ENCODE measurements at regions not wholly inside any gene's neighbourhood (a gene's known extent, or its start where the extent isn't known, plus 50 kb on each side); places are given as distances from the start of the nearest gene placed in this dataset.

DNA sequence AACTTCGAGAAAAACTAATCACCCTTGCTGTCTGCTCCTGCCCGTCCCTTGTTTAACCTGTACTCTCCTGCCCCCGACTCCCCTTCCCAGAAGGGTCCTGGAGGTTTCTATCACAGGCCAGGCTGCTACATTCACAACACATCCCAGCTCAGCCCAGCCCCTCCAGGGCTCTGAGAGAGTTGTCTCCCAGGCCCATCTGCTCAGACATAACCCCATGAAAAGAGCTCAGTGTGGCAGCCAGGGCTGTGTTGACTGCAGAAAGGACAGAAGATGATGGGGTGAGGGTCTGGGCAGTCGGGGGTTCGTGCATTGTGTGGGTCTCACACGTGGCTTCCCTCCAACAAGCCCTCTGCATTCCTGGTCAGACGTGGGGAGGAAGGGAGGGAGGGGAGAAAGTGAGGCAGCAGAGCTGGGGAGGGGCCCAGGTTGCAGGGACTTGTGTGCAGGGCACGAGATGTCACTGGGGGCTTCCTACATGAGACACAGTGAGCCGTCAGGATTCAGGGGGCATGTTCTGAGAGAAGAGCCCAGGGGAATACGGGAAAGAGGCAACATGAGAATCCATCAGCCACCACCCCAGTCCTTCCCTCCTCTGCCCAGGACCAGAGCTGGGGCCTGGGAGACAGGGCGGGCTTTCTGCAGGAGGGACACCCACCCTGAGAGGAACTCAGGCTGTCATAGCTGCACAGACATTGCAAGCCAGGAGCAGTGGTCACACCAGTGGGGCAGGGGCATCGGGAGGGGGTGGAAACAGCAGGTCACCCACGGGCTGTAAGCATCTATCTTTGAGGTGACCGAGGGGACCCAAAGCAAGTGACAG lies 372.9 kb downstream of the PREX1 start:
- DNase-seq (ENCODE audit: low read depth in 1 of 2, low spot score in 1 of 2), result no peak
- H3K9me3 ChIP-seq (ENCODE audit: low read depth), result no peaks in the 10 kb centered on the region
- H3K4me1 ChIP-seq (ENCODE audit: low read depth), result peaks cover 5% of the 10 kb centered on the region
- H3K27me3 ChIP-seq, result no peaks in the 10 kb centered on the region
- H3K36me3 ChIP-seq, result no peaks in the 10 kb centered on the region
- no peak overlapping the region for H3K27ac ChIP-seq
- no peak overlapping the region for H3K4me3 ChIP-seq
- TF ChIP-seq, protein P1, sequence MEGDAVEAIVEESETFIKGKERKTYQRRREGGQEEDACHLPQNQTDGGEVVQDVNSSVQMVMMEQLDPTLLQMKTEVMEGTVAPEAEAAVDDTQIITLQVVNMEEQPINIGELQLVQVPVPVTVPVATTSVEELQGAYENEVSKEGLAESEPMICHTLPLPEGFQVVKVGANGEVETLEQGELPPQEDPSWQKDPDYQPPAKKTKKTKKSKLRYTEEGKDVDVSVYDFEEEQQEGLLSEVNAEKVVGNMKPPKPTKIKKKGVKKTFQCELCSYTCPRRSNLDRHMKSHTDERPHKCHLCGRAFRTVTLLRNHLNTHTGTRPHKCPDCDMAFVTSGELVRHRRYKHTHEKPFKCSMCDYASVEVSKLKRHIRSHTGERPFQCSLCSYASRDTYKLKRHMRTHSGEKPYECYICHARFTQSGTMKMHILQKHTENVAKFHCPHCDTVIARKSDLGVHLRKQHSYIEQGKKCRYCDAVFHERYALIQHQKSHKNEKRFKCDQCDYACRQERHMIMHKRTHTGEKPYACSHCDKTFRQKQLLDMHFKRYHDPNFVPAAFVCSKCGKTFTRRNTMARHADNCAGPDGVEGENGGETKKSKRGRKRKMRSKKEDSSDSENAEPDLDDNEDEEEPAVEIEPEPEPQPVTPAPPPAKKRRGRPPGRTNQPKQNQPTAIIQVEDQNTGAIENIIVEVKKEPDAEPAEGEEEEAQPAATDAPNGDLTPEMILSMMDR (IDR thresholded peaks at IDR 0.05; ENCODE audit: low read depth, low read length), result no peak

DNA sequence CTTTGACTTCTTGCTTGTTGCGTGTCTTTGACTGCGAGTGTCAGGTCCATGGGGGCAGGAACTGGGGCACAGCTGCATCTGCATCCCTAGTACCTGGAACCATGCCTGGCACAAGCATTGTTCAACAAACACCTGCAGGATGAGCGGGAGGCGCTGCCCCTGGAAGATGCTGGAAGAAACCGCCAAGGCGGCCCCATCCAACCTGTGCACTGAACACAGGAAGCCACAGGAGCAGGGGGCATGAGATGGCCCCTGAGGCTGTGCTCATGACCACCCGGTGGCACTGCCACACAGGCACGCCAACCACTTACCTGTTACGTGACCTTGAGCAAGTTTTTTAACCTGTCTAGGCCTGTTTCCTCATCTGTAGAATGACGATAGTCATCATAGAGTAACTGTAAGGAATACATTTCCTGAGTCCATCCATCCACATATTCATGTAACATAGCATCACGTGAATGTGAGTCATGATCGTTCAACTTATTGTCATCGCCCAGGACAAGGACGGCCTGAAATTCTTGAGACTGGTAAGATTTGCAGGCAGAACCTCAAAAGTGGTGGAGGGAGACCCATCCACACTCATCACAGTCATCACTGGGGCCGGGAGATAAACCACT lies 374.2 kb downstream of the PREX1 start:
- Histone ChIP-seq H3K27ac (no peak overlapping the region), H3K9me3 (ENCODE audit: low read depth) (no peaks in the 10 kb centered on the region), H3K36me3 (no peaks in the 10 kb centered on the region), H3K4me3 (no peak overlapping the region), H3K4me1 (ENCODE audit: low read depth) (peaks cover 5% of the 10 kb centered on the region), H3K27me3 (no peaks in the 10 kb centered on the region)
- DNase-seq (ENCODE audit: low read depth in 1 of 2, low spot score in 1 of 2), result no peak
- TF ChIP-seq, protein P1 (IDR thresholded peaks at IDR 0.05; ENCODE audit: low read depth, low read length), result no peak

DNA sequence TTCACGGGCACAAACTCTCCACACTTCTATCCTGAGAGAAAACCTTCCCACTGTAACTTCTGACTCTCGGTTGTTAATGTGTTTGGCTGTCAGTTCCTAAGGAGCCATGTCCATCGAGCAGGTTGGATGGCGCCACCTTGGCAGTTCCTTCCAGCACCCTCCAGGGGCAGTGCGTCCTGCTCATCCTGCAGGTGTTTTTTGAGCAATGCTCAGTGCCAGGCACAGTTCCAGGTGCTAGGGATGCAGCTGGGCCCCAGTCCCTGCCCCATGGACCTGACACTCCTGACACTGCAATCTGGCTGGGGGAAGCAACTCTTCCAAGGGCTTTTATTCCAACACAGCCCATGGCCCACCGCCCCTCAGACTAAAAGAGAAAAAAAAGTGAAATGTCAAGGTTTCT lies 376.4 kb downstream of the PREX1 start:
- TF ChIP-seq, protein P1 (IDR thresholded peaks at IDR 0.05; ENCODE audit: low read depth, low read length), result no peak
- peaks cover 5% of the 10 kb centered on the region for H3K4me1 ChIP-seq (ENCODE audit: low read depth)
- H3K36me3 ChIP-seq, result no peaks in the 10 kb centered on the region
- no peak overlapping the region for H3K27ac ChIP-seq
- DNase-seq (ENCODE audit: low read depth in 1 of 2, low spot score in 1 of 2), result no peak
- H3K9me3 ChIP-seq (ENCODE audit: low read depth), result no peaks in the 10 kb centered on the region
- no peak overlapping the region for H3K4me3 ChIP-seq
- no peaks in the 10 kb centered on the region for H3K27me3 ChIP-seq

DNA sequence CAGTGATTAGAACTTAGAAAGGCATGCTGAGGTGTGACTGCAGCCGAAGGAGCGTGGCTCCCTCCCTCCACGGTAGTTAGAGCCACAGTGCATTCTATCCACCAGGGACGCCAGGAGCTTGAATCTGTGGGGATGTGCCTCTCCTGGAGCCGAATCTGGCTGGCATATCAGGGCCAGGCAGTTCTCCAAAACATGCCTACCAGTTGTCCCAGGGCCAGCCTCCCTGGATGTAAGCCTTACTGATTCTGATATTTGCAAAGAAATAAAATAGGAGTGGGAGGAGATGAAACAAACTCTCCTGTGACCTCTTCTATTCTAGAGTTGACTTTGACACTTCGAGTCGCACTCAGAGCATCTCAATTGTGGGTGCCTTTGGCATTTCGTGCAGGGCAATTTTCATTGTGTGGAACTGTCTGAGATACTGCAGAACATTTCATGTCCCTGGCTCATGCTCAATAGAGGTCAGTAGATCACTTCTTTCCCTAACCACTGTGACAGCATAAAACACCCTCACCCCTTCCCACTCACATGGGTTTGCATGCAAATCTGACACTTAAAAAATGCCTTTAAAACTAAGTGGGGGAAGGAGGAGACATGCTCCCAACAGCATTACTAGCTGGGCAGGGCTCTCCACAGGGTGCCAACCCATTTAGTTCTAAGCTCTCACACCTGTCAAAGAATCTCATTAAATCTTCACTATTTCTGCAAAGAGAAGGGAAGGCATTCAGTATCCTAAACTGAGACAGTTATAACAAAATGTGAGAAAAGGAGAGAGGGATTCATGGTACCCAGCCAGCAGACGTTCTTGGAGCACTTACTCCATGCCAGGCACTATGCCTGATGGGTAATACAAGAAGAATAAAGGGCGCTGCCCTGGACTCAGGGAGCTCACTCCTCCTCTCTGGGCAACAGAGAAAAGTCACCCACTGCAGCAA lies 378.9 kb downstream of the PREX1 start:
- DNase-seq (ENCODE audit: low read depth in 1 of 2, low spot score in 1 of 2), result no peak
- Histone ChIP-seq H3K27me3 (no peaks in the 10 kb centered on the region), H3K4me1 (ENCODE audit: low read depth) (no peaks in the 10 kb centered on the region), H3K4me3 (no peak overlapping the region), H3K27ac (no peak overlapping the region), H3K9me3 (ENCODE audit: low read depth) (no peaks in the 10 kb centered on the region), H3K36me3 (no peaks in the 10 kb centered on the region)
- TF ChIP-seq, protein P1 (IDR thresholded peaks at IDR 0.05; ENCODE audit: low read depth, low read length), result no peak

DNA sequence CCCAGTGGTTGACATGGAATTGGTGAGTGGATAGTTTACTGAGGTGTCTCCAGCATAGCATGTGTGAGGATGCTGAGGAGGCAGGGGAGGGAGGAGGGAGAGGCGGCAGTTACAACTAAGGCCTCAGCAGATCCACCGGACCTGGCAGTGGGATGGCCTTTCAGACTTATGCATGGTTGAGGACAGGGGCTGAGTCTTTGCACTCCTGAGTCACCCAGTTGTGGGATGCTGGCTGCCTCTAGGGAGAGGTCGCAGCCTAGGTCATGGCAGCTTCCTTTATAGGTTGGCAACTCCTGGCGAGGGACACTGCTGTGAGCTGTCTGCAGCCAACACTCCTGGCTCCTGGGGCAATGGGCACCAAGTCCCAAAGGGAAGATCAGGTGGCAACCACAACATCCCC lies 380.3 kb downstream of the PREX1 start:
- TF ChIP-seq, protein P1 (IDR thresholded peaks at IDR 0.05; ENCODE audit: low read depth, low read length), result no peak
- DNase-seq (ENCODE audit: low read depth in 1 of 2, low spot score in 1 of 2), result no peak
- Histone ChIP-seq H3K36me3 (no peaks in the 10 kb centered on the region), H3K27ac (no peak overlapping the region), H3K27me3 (no peaks in the 10 kb centered on the region), H3K4me1 (ENCODE audit: low read depth) (no peaks in the 10 kb centered on the region), H3K9me3 (ENCODE audit: low read depth) (no peaks in the 10 kb centered on the region), H3K4me3 (no peak overlapping the region)
